K562 (cell line): ENCODE measurements at regions not wholly inside any gene's neighbourhood (a gene's known extent, or its start where the extent isn't known, plus 50 kb on each side); places are given as distances from the start of the nearest gene placed in this dataset.

Experiments used
- ATAC-seq: fragments of 200-7000 bp; cut with Tn5 transposase; 3 replicates; pipeline ENCODE4 v1.9.1; 2020; ENCODE audit warnings: moderate library complexity
- BruUV-seq: library from RNA; stranded (reverse); fragments of 400-500 nt; replicated peaks from 2 replicates; lab custom pipeline; 2021; lab: Mats Ljungman, UMichigan
- CTCF ChIA-PET: fragments of 300-600 bp; formaldehyde crosslinking; extraction: SDS; loops from one replicate; lab custom pipeline; 2021; ENCODE audit warnings: low intra/inter-chr PET ratio; lab: Yijun Ruan, JAX
- POLR2A ChIA-PET: fragments of 300-600, 350-650 bp; sonication (Branson Sonifier 250); formaldehyde crosslinking; extraction: SDS; loops from one replicate; lab custom pipeline; 2021; ENCODE audit warnings: antibody characterized with exemption, inconsistent platforms; lab: Yijun Ruan, JAX
- DNase-seq, 4 experiments: peaks; one replicate each; pipeline versions ENCODE4 v3.0.0 to v3.0.0-alpha.2; 2011 to 2018; ENCODE audit warnings: low spot score in 3 of 4, mixed read lengths in 3 of 4; ENCODE audit errors: extremely low read depth in 1 of 4
- FAIRE-seq: peaks from 2 replicates; lab custom pipeline; 2011; peaks lifted over from hg19 to GRCh38; lab: Jason Lieb, UNC
- H2AFZ ChIP-seq: 2 replicates; pipeline ENCODE4 v1.6.0; 2011; ENCODE audit warnings: low read depth, low read length, control low read depth, inconsistent platforms
- H3K27ac ChIP-seq: fragments of 200-600 bp; 3 replicates; pipeline ENCODE4 v1.8.0; 2011; ENCODE audit warnings: low read depth, mild to moderate bottlenecking, control low read depth, inconsistent platforms, low read length, moderate library complexity, mixed read lengths; ENCODE audit errors: extremely low read depth
- H3K27me3 ChIP-seq, 2 experiments: fragments of 300-600 bp in 1 of 2; 2 replicates in 1 of 2; 3 replicates in 1 of 2; pipeline versions ENCODE4 v1.6.0 to v1.8.0; 2011; ENCODE audit warnings: inconsistent platforms in 2 of 2, low read length in 2 of 2, mild to moderate bottlenecking in 1 of 2, mixed read lengths in 1 of 2, moderate library complexity in 1 of 2; ENCODE audit not compliant: control insufficient read depth in 2 of 2, insufficient read depth in 2 of 2
- H3K36me3 ChIP-seq: fragments of 300-600 bp; 3 replicates; pipeline ENCODE4 v1.8.0; 2011; ENCODE audit warnings: mild to moderate bottlenecking, low read length, inconsistent platforms; ENCODE audit not compliant: control insufficient read depth, insufficient read depth
- H3K4me1 ChIP-seq, 2 experiments: fragments of 200-600 bp in 1 of 2; replicated peaks in 1 of 2; 2 replicates in 1 of 2; 3 replicates in 1 of 2; pipeline versions ENCODE4 v1.5.1 to v1.8.0; 2011; ENCODE audit warnings: inconsistent platforms in 2 of 2, low read length in 2 of 2, mild to moderate bottlenecking in 1 of 2, mixed read lengths in 1 of 2, moderate library complexity in 1 of 2; ENCODE audit not compliant: control insufficient read depth in 2 of 2, insufficient read depth in 2 of 2
- H3K4me2 ChIP-seq: 2 replicates; pipeline ENCODE4 v1.6.1; 2011; ENCODE audit warnings: low read length, control low read depth, inconsistent platforms, mixed read lengths; ENCODE audit not compliant: insufficient read depth
- H3K4me3 ChIP-seq: fragments of 200-600 bp; sonication (generic), shearing (Covaris generic); 2 replicates; pipeline ENCODE4 v1.5.1; 2016; ENCODE audit warnings: control low read depth, inconsistent platforms
- H3K79me2 ChIP-seq: fragments of 200-600 bp; 3 replicates; pipeline ENCODE4 v1.8.0; 2011; ENCODE audit warnings: low read length, inconsistent platforms; ENCODE audit not compliant: control insufficient read depth, insufficient read depth
- H3K9ac ChIP-seq, 2 experiments: 2 replicates each; pipeline versions ENCODE4 v1.6.0 to v1.6.1; 2011; ENCODE audit warnings: low read depth in 2 of 2, low read length in 2 of 2, control low read depth in 1 of 2, inconsistent platforms in 1 of 2, mild to moderate bottlenecking in 1 of 2, mixed read lengths in 1 of 2; ENCODE audit not compliant: insufficient read depth in 1 of 2
- H3K9me1 ChIP-seq: one replicate; pipeline ENCODE4 v1.6.0; 2011; ENCODE audit warnings: inconsistent platforms, mild to moderate bottlenecking, low read length, moderate library complexity; ENCODE audit not compliant: control insufficient read depth, insufficient read depth
- H3K9me3 ChIP-seq: replicated peaks from 2 replicates; pipeline ENCODE4 v1.5.1; 2011; ENCODE audit warnings: low read depth, low read length, inconsistent platforms; ENCODE audit not compliant: control insufficient read depth, insufficient read depth
- H4K20me1 ChIP-seq: replicated peaks from 2 replicates; pipeline ENCODE4 v1.6.1; 2011; ENCODE audit warnings: low read length, inconsistent platforms, mixed read lengths; ENCODE audit not compliant: control insufficient read depth, insufficient read depth
- CBX8 ChIP-seq: fragments of 200-600 bp; sonication (generic); IDR thresholded peaks from 2 replicates; pipeline ENCODE4 v1.6.1; 2012; ENCODE audit warnings: borderline replicate concordance, mixed run types, low read depth, mild to moderate bottlenecking, moderate library complexity, mixed read lengths, low read length, control low read depth, inconsistent platforms; ENCODE audit not compliant: poor library complexity, severe bottlenecking; ENCODE audit errors: extremely low read depth
- DPF2 ChIP-seq: fragments of 450-650 bp; IDR thresholded peaks from 2 replicates; pipeline ENCODE4 v1.6.1; 2016
- HMG20B ChIP-seq: fragments of 250-450 bp; sonication (Bioruptor Pico); IDR thresholded peaks from 2 replicates; pipeline ENCODE4 v1.5.0; 2021; ENCODE audit warnings: mild to moderate bottlenecking
- HSF4 ChIP-seq: fragments of 250-450 bp; sonication (Bioruptor Pico); IDR thresholded peaks from 2 replicates; pipeline ENCODE4 v2.1.2; 2022; ENCODE audit warnings: mild to moderate bottlenecking, moderate library complexity, borderline replicate concordance
- MNT ChIP-seq, 2 experiments: fragments of 450-650 bp; conservative IDR thresholded peaks; 2 replicates each; pipeline ENCODE4 v1.6.1; 2017; ENCODE audit warnings: mild to moderate bottlenecking in 2 of 2, moderate library complexity in 2 of 2
- PTRF ChIP-seq: fragments of 450-650 bp; IDR thresholded peaks from 2 replicates; pipeline ENCODE4 v1.6.1; 2016; ENCODE audit warnings: mild to moderate bottlenecking, missing genetic modification characterization, missing compliant biosample characterization
- UBTF ChIP-seq, 2 experiments: IDR thresholded peaks; 2 replicates each; pipeline ENCODE4 v1.6.1; 2012; ENCODE audit warnings: improper control_type of control experiment in 2 of 2, low read depth in 2 of 2, low read length in 2 of 2, borderline replicate concordance in 1 of 2
- WHSC1 ChIP-seq: IDR thresholded peaks from one replicate; pipeline ENCODE4 v1.6.1; 2012; ENCODE audit warnings: low read length, control low read depth, inconsistent platforms
- ZBTB49 ChIP-seq: sonication (generic); formaldehyde crosslinking; IDR thresholded peaks from 2 replicates; pipeline ENCODE4 v1.8.0; 2022; ENCODE audit warnings: missing genetic modification reagents, mild to moderate bottlenecking, borderline replicate concordance
- ZBTB7A ChIP-seq: IDR thresholded peaks from 2 replicates; pipeline ENCODE4 v1.6.1; 2011; ENCODE audit warnings: low read depth, mild to moderate bottlenecking, low read length, moderate library complexity, borderline replicate concordance; ENCODE audit not compliant: control insufficient read depth
- ZNF311 ChIP-seq: fragments of 250-450 bp; sonication (Bioruptor Pico); IDR thresholded peaks from 2 replicates; pipeline ENCODE4 v1.4.0; 2020; ENCODE audit warnings: mild to moderate bottlenecking, moderate library complexity
- ZNF316 ChIP-seq: fragments of 450-650 bp; IDR thresholded peaks from 2 replicates; pipeline ENCODE4 v1.6.1; 2016
- ZNF644 ChIP-seq: fragments of 200-800 bp; sonication (Bioruptor generic); IDR thresholded peaks from 2 replicates; pipeline ENCODE4 v1.6.1; 2016; ENCODE audit warnings: low read depth, missing genetic modification characterization, missing compliant biosample characterization
- ZNF707 ChIP-seq: fragments of 250-450 bp; sonication (Bioruptor Pico); conservative IDR thresholded peaks from 2 replicates; pipeline ENCODE4 v1.8.0; 2022; ENCODE audit warnings: inconsistent platforms, mild to moderate bottlenecking, moderate library complexity
- WGBS: fragments of 100-300 bp; shearing (Covaris generic); methylation state at CpG from one replicate; pipeline ENCODE4 v1.1.6; 2016; ENCODE audit warnings: low coverage, mixed read lengths; ENCODE audit not compliant: insufficient coverage; ENCODE audit errors: missing lambda C conversion rate; 5-methylcytosine and 5-hydroxymethylcytosine counted together
- in situ Hi-C: fragments of 300-500 bp; cut with MboI; formaldehyde crosslinking; loops from 4 replicates; pipeline ENCODE4 v1.15.0; 2018; ENCODE audit warnings: inconsistent platforms, mixed read lengths
- intact Hi-C: fragments of 100-400 bp; cut with micrococcal nuclease; formaldehyde crosslinking; loops from 2 replicates; pipeline ENCODE4 v1.14.2; 2022

GRCh38 chr9:79034583-79034982 lies 537.2 kb upstream of the TLE4 start:
- no peaks in the 10 kb centered on the region for H3K9me3 ChIP-seq
- H3K4me1 ChIP-seq = no peaks in the 10 kb centered on the region
- intact Hi-C loops = no loop called here
- no peaks in the 10 kb centered on the region for H3K9me1 ChIP-seq
- H3K36me3 ChIP-seq = no peaks in the 10 kb centered on the region
- H3K4me3 ChIP-seq = no peak overlapping the region
- no peak overlapping the region for H3K9ac ChIP-seq
- no peaks in the 10 kb centered on the region for H3K27me3 ChIP-seq
- POLR2A ChIA-PET = no interaction called here
- FAIRE-seq (no peak), ATAC-seq (no peak), DNase-seq (no peak)
- no peak overlapping the region for H2AFZ ChIP-seq
- 0% methylated on average over 3 of the region's 4 CpGs for WGBS
- in situ Hi-C loops = no loop called here
- no peaks in the 10 kb centered on the region for H4K20me1 ChIP-seq
- CTCF ChIA-PET = no interaction called here
- no peak overlapping the region for H3K4me2 ChIP-seq
- no peaks in the 10 kb centered on the region for H3K79me2 ChIP-seq
- BruUV-seq = no TSS peak
- H3K27ac ChIP-seq = no peak overlapping the region
- TF ChIP-seq ZNF644 (no peak), PTRF (tag) (no peak), ZBTB49 (CRISPR knock-in tag) (no peak), WHSC1 (no peak), MNT (conservative IDR thresholded peaks at IDR 0.05) (no peak), DPF2 (no peak), ZBTB7A (no peak), HSF4 (CRISPR knock-in tag) (no peak), ZNF707 (CRISPR knock-in tag) (no peak), HMG20B (CRISPR knock-in tag) (no peak), ZNF311 (CRISPR knock-in tag) (no peak), CBX8 (no peak), UBTF (IDR thresholded peaks at IDR 0.05; ENCODE audit: borderline replicate concordance in 1 of 2, low read depth in 2 of 2, low read length in 2 of 2) (no peak), ZNF316 (no peak)
